ENCODE measurements at regions not wholly inside any gene's neighbourhood (a gene's known extent, or its start where the extent isn't known, plus 50 kb on each side); places are given as distances from the start of the nearest gene placed in this dataset.
"Not testable (repeated sequence)": the region's sequence is repeated elsewhere in the genome, so short reads cannot be mapped to it uniquely, and the experiment has no call there.

DNA sequence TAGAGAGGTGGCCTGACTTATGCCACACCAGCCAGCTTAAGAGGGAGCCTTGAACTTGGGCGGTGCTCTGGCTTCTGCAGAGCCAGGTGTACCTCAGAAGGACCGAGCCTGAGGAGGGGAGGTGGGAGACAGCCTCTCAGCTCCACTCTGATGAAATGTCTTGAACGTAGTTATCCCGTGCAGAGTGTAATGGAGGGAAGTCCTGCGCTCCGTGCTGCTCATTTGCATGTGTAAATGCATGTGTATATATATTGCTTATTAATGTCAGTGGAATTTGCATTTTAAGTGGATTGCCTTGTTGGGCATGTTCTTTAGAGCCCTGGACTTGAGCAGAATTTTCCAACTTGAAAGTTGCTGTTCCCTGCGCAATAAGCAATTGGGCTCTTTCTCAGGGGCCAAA is 264.9 kb upstream of the SDK2 start:
- Histone ChIP-seq H3K4me1 (ENCODE audit: control insufficient read depth, insufficient read depth, low read length) (no peaks in the 10 kb centered on the region), H3K9ac (ENCODE audit: low read depth, low read length) (no peak overlapping the region), H3K27ac (ENCODE audit: low read depth, low read length) (no peak overlapping the region), H3K9me3 (ENCODE audit: control insufficient read depth, insufficient read depth, low read length) (no peaks in the 10 kb centered on the region), H3K4me3 (ENCODE audit: low read depth, low read length) (no peak overlapping the region), H3K36me3 (ENCODE audit: control insufficient read depth, insufficient read depth, low read length) (no peaks in the 10 kb centered on the region), H3K27me3 (ENCODE audit: control insufficient read depth, insufficient read depth, low read length) (peaks cover 79% of the 10 kb centered on the region)

DNA sequence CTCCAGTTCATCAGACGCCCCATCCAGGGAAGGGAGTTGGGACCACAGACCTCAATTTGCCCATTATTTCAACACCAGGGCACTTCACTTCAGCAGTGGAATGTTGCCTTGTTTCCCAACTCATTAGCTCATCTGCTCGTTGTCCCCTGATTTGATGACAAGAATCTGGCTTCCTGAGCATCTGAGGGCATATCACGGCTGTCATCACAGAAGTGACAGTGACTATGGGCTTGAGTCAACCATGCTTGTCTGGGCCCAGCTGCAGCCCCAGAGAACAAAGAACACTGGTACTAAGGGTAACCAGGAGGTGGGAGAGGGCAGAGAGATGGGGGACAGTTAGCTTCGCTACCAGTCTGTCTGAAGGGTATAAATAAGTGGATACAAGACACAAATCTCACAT is 266.0 kb upstream of the SDK2 start:
- H3K9ac ChIP-seq (ENCODE audit: low read depth, low read length), result no peak overlapping the region
- peaks cover 70% of the 10 kb centered on the region for H3K27me3 ChIP-seq (ENCODE audit: control insufficient read depth, insufficient read depth, low read length)

DNA sequence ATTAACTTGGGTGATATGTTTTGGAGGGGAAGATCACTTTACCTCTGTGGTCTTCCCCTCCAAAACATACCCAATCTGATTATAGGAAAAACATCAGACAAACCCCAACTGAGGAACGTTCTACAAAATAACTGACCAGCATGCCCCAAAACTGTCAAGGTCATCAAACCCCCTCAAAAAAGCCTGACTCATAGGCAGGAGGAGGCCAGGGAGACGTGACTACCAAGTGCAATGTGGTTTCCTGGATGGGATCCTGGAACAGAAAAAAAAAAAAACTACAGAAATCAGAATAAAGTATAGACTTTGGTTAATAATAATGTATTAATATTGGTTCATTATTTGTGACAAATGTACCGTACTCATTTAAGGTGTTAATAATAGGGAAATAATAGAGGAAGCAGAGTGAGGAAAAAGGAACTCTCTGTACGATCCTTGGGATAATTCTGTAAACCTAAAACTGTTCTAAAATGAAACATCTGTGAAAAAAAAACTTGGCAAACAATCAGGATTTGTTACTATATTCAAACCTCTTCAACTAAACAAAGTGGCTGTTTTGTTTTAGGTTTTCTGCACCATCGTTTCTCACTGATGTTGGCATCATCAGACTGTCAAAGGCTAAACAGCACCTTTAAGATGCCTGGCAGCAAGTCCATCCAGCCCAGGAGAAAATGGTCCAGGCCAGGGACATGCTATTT is 266.7 kb upstream of the SDK2 start:
- peaks cover 62% of the 10 kb centered on the region for H3K27me3 ChIP-seq (ENCODE audit: control insufficient read depth, insufficient read depth, low read length)
- H3K4me1 ChIP-seq (ENCODE audit: control insufficient read depth, insufficient read depth, low read length), result no peaks in the 10 kb centered on the region
- no peak overlapping the region for H3K4me3 ChIP-seq (ENCODE audit: low read depth, low read length)
- H3K27ac ChIP-seq (ENCODE audit: low read depth, low read length), result no peak overlapping the region
- H3K9me3 ChIP-seq (ENCODE audit: control insufficient read depth, insufficient read depth, low read length), result no peaks in the 10 kb centered on the region
- H3K9ac ChIP-seq (ENCODE audit: low read depth, low read length), result no peak overlapping the region
- H3K36me3 ChIP-seq (ENCODE audit: control insufficient read depth, insufficient read depth, low read length), result no peaks in the 10 kb centered on the region

More for the DNA sequence above, 266.0 kb upstream of the SDK2 start:
- no peaks in the 10 kb centered on the region for H3K9me3 ChIP-seq (ENCODE audit: control insufficient read depth, insufficient read depth, low read length)
- no peaks in the 10 kb centered on the region for H3K4me1 ChIP-seq (ENCODE audit: control insufficient read depth, insufficient read depth, low read length)
- H3K4me3 ChIP-seq (ENCODE audit: low read depth, low read length), result no peak overlapping the region
- no peak overlapping the region for H3K27ac ChIP-seq (ENCODE audit: low read depth, low read length)
- H3K36me3 ChIP-seq (ENCODE audit: control insufficient read depth, insufficient read depth, low read length), result no peaks in the 10 kb centered on the region

DNA sequence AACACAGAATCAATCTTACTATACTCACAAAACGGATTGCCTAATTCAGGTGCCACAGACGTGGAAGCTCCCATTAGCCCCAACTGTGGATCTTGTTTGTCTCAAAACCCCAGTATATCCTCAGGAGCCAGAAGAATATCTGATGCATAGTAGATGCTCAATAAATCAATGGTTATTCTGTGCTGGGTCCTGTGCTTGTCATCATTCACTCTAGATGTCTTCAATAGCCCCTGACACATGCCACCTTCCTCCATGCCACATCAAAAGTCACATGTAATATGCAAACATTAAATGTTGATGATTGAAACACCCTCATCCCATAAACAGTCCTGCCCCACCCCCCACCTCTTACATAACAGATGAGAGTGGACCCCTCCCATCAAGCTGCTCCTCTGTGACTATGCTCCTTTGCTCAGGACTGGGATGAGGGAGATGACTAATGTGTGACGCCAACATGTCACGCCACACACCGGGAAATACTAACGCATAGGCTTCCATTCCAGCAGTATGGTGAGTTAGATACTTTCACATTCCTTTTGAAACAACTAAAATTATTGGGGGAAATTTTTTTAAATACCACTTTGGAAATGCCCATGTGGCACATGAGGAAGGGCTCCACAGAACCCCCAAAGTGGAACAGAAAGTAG is 267.6 kb upstream of the SDK2 start:
- no peak overlapping the region for H3K4me3 ChIP-seq (ENCODE audit: low read depth, low read length)
- no peak overlapping the region for H3K9ac ChIP-seq (ENCODE audit: low read depth, low read length)
- H3K9me3 ChIP-seq (ENCODE audit: control insufficient read depth, insufficient read depth, low read length), result no peaks in the 10 kb centered on the region
- H3K27ac ChIP-seq (ENCODE audit: low read depth, low read length), result no peak overlapping the region
- H3K27me3 ChIP-seq (ENCODE audit: control insufficient read depth, insufficient read depth, low read length), result peaks cover 53% of the 10 kb centered on the region
- H3K36me3 ChIP-seq (ENCODE audit: control insufficient read depth, insufficient read depth, low read length), result no peaks in the 10 kb centered on the region
- H3K4me1 ChIP-seq (ENCODE audit: control insufficient read depth, insufficient read depth, low read length), result no peaks in the 10 kb centered on the region

DNA sequence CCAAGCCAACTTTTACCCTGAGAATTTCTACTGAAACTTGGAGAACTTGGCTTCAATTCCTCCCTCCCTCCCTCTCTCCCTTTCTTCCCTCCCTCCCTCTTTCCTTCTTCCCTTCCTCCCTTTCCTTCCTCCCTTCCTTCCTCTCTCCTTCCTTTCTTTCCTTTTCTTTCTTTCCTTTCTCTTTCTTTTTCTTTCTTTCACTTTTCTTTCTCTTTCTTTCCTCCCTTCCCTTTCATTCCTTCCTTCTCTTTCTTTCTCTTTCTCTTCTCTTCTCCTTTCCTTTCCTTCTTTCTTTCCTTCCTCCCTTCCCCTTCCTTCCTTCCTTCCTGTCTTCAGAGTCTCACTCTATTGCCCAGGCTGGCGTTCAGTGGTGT is 268.1 kb upstream of the SDK2 start:
- H3K9me3 ChIP-seq (ENCODE audit: control insufficient read depth, insufficient read depth, low read length), result no peaks in the 10 kb centered on the region
- H3K36me3 ChIP-seq (ENCODE audit: control insufficient read depth, insufficient read depth, low read length), result no peaks in the 10 kb centered on the region
- no peak overlapping the region for H3K27ac ChIP-seq (ENCODE audit: low read depth, low read length)
- peaks cover 49% of the 10 kb centered on the region for H3K27me3 ChIP-seq (ENCODE audit: control insufficient read depth, insufficient read depth, low read length)
- no peak overlapping the region for H3K4me3 ChIP-seq (ENCODE audit: low read depth, low read length)
- no peak overlapping the region for H3K9ac ChIP-seq (ENCODE audit: low read depth, low read length)
- H3K4me1 ChIP-seq (ENCODE audit: control insufficient read depth, insufficient read depth, low read length), result no peaks in the 10 kb centered on the region

DNA sequence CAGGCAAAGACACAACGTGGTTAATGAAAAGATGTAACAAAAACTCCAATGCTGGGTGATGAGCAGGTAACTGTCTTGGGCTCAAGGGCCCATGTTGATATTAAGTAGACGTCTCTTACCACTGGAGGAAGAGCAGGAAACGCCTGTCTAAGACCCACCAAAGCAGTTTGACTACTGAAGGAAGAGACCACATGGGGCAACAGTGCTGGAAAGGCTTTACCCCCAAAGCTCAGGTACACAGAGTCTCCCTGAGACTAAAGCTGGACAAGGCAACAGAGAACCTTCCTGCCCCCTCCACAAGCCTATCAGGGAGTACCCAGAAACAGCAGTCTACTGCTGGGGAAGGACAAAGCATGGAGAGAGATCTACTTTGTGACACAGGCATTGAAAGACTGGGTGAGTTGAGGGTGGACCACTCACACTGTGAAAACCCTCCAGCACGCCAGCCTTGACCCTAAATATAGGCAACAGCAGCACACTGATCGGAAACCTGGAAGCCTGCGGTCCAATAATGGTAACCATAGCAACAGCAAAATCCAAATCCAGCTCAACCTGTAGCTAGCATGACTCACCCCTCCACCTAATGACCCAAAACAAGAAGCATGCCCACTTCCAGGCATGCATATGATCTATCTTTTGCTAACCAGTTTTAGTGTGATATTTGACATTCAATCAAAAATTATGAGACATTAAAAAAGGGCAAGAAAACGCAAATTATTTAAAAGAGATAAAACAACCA is 270.5 kb upstream of the SDK2 start:
- Histone ChIP-seq H3K27ac (ENCODE audit: low read depth, low read length) (no peak overlapping the region), H3K9me3 (ENCODE audit: control insufficient read depth, insufficient read depth, low read length) (peaks cover 7% of the 10 kb centered on the region), H3K9ac (ENCODE audit: low read depth, low read length) (no peak overlapping the region), H3K27me3 (ENCODE audit: control insufficient read depth, insufficient read depth, low read length) (peaks cover 26% of the 10 kb centered on the region), H3K36me3 (ENCODE audit: control insufficient read depth, insufficient read depth, low read length) (no peaks in the 10 kb centered on the region), H3K4me1 (ENCODE audit: control insufficient read depth, insufficient read depth, low read length) (no peaks in the 10 kb centered on the region), H3K4me3 (ENCODE audit: low read depth, low read length) (no peak overlapping the region)

DNA sequence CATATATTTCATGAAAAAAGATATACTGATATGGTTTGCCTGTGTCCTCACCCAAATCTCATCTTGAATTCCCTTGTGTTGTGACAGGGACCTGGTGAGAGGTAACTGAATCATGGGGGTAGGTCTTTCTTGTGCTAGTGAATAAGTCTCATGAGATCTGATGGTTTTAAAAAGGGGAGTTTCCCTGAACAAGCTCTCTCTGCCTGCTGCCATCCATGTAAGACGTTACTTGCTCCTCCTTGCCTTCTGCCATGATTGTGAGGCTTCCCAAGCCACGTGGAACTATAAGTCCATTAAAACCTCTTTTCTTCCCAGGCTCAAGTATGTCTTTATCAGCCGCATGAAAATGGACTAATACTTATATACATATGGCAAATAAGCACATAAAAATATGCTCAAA is 274.8 kb upstream of the SDK2 start:
- H3K9ac ChIP-seq (ENCODE audit: low read depth, low read length); H3K27ac ChIP-seq (ENCODE audit: low read depth, low read length); H3K9me3 ChIP-seq (ENCODE audit: control insufficient read depth, insufficient read depth, low read length); H3K4me3 ChIP-seq (ENCODE audit: low read depth, low read length); H3K4me1 ChIP-seq (ENCODE audit: control insufficient read depth, insufficient read depth, low read length); H3K27me3 ChIP-seq (ENCODE audit: control insufficient read depth, insufficient read depth, low read length); H3K36me3 ChIP-seq (ENCODE audit: control insufficient read depth, insufficient read depth, low read length): not testable (repeated sequence)

DNA sequence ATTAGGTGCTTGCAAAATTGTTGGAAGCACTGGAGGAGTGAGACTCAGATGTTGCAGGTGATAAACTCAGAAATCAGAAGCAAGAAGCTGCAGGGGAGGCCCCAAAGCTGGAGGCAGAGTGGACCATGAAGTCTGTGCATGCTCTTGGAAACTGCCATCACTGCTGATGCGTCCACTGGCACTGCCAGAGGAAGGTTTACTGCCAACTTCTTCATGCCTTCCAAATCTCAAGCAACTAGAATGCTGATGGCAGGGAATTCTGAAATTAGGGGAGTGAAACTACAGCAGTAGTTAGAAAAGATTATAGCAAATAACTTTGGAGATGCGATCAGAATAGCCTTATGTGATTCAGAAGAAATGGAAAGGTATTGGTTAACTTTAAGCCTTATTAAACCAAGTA is 277.1 kb upstream of the SDK2 start:
- Histone ChIP-seq H3K36me3 (ENCODE audit: control insufficient read depth, insufficient read depth, low read length) (no peaks in the 10 kb centered on the region), H3K9ac (ENCODE audit: low read depth, low read length) (no peak overlapping the region), H3K27me3 (ENCODE audit: control insufficient read depth, insufficient read depth, low read length) (no peaks in the 10 kb centered on the region; the same call in 1 of the 2 replicates), H3K4me1 (ENCODE audit: control insufficient read depth, insufficient read depth, low read length) (no peaks in the 10 kb centered on the region), H3K27ac (ENCODE audit: low read depth, low read length) (no peak overlapping the region), H3K4me3 (ENCODE audit: low read depth, low read length) (no peak overlapping the region), H3K9me3 (ENCODE audit: control insufficient read depth, insufficient read depth, low read length) (peaks cover 7% of the 10 kb centered on the region)

DNA sequence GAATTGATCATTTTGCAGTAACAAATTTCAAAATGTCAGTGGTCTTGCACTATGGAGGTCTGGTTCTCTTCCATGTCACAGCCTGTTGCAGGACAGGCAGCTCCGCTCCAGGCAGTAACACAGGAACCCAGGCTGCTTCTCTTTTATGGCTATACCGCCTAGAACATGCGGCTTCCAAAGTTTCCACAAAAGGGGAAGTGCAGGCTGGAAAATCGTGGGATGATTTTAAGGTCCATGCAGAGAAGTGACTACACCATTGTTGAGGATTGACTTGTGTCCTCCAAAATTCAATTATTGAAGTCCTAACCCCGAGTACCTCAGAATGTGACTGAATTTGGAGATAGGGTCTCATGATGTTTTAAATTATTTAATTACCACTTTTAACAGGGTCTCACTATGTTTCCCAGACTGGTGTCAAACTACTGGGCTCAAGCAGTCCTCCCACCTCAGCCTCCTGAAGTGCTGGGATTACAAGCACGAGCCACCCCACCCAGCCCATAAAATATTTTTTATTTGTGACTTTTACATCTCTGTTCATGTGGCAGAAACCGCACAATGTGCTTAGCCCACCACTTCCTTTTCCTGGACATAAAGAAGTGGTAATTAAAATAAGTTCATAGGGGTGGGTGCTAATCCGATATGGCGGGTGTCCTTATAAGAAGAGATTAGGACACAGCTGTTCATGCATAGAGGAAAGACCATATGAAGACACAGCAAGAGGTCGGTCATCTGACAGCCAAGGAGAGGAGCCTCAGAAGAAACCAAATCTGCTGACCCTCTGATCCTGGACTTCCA is 279.2 kb upstream of the RPL38 start:
- Histone ChIP-seq H3K9me3 (ENCODE audit: control insufficient read depth, insufficient read depth, low read length) (peaks cover 4% of the 10 kb centered on the region), H3K27ac (ENCODE audit: low read depth, low read length) (no peak overlapping the region), H3K4me1 (ENCODE audit: control insufficient read depth, insufficient read depth, low read length) (no peaks in the 10 kb centered on the region), H3K4me3 (ENCODE audit: low read depth, low read length) (no peak overlapping the region), H3K9ac (ENCODE audit: low read depth, low read length) (no peak overlapping the region), H3K36me3 (ENCODE audit: control insufficient read depth, insufficient read depth, low read length) (no peaks in the 10 kb centered on the region), H3K27me3 (ENCODE audit: control insufficient read depth, insufficient read depth, low read length) (no peaks in the 10 kb centered on the region; the same call in 1 of the 2 replicates)

DNA sequence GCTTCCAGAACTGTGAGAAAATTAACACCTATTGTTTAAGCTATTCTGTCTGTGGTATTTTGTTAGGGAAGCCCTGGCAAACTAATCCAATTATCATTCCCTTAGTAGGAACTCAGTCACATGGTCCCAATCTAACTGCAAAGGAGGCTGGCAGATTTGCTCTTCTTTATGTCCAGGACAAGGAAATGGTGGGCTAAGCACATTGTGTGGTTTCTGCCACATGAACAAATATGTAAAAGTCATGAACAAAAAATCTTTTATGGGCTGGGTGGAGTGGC is 278.6 kb upstream of the RPL38 start:
- no peak overlapping the region for H3K27ac ChIP-seq (ENCODE audit: low read depth, low read length)
- H3K36me3 ChIP-seq (ENCODE audit: control insufficient read depth, insufficient read depth, low read length), result no peaks in the 10 kb centered on the region
- H3K4me3 ChIP-seq (ENCODE audit: low read depth, low read length), result no peak overlapping the region
- no peaks in the 10 kb centered on the region; the same call in 1 of the 2 replicates for H3K27me3 ChIP-seq (ENCODE audit: control insufficient read depth, insufficient read depth, low read length)
- no peaks in the 10 kb centered on the region for H3K9me3 ChIP-seq (ENCODE audit: control insufficient read depth, insufficient read depth, low read length)
- no peak overlapping the region for H3K9ac ChIP-seq (ENCODE audit: low read depth, low read length)
- H3K4me1 ChIP-seq (ENCODE audit: control insufficient read depth, insufficient read depth, low read length), result peaks cover 3% of the 10 kb centered on the region
